GM23248 (cell line): ENCODE measurements at regions not wholly inside any gene's neighbourhood (a gene's known extent, or its start where the extent isn't known, plus 50 kb on each side); places are given as distances from the start of the nearest gene placed in this dataset.

Source experiments
- EZH2 ChIP-seq: fragments of 200-600 bp; sonication (generic); IDR thresholded peaks from 2 replicates; pipeline ENCODE4 v1.6.1; 2018; ENCODE audit warnings: antibody characterized with exemption, mild to moderate bottlenecking; ENCODE audit not compliant: insufficient read depth, poor library complexity, severe bottlenecking
- EZH2phosphoT487 ChIP-seq: fragments of 200-600 bp; sonication (generic); IDR thresholded peaks from 2 replicates; pipeline ENCODE4 v1.6.1; 2018; ENCODE audit warnings: antibody characterized with exemption, moderate library complexity, mild to moderate bottlenecking, low read depth; ENCODE audit not compliant: insufficient read depth

GRCh38 chr3:34267088-34267487, 468.7 kb downstream of the PDCD6IP start:
- TF ChIP-seq EZH2 = no peak
- TF ChIP-seq EZH2phosphoT487 = no peak
